AG08395 (cell line): ENCODE measurements at regions not wholly inside any gene's neighbourhood (a gene's known extent, or its start where the extent isn't known, plus 50 kb on each side); places are given as distances from the start of the nearest gene placed in this dataset.

Experiments used
- DNase-seq: peaks from one replicate; pipeline ENCODE4 v3.0.0; 2012; ENCODE audit warnings: mixed read lengths, low spot score

- DNase-seq, result no peak
These were observed 58.8 kb downstream of the SPRY1 start for GRCh38 chr4:123455360-123455759.

GRCh38 chr4:123462007-123462406 is 65.4 kb downstream of the SPRY1 start:
- DNase-seq, result no peak

GRCh38 chr4:123463869-123464268 is 67.3 kb downstream of the SPRY1 start:
- no peak for DNase-seq

GRCh38 chr4:123465416-123465815 is 68.8 kb downstream of the SPRY1 start:
- DNase-seq, result no peak

GRCh38 chr4:123466080-123466785 is 69.6 kb downstream of the SPRY1 start:
- DNase-seq, result no peak

GRCh38 chr4:123468479-123469031 is 72.0 kb downstream of the SPRY1 start:
- no peak for DNase-seq

- DNase-seq, result no peak
These were observed 72.7 kb downstream of the SPRY1 start for GRCh38 chr4:123469245-123469644.

GRCh38 chr4:123469696-123470095 is 73.1 kb downstream of the SPRY1 start:
- no peak for DNase-seq

GRCh38 chr4:123470640-123471039 is 74.0 kb downstream of the SPRY1 start:
- no peak for DNase-seq

- no peak for DNase-seq
These were observed 75.2 kb downstream of the SPRY1 start for GRCh38 chr4:123471655-123472369.

- DNase-seq, result no peak
These were observed 78.2 kb downstream of the SPRY1 start for GRCh38 chr4:123474817-123475216.

- DNase-seq, result no peak
These were observed 79.5 kb downstream of the SPRY1 start for GRCh38 chr4:123476089-123476488.

- peak; percentile 44 for DNase-seq
These were observed 81.2 kb downstream of the SPRY1 start for GRCh38 chr4:123477711-123478209.

- DNase-seq, result peak; percentile 54
These were observed 82.3 kb downstream of the SPRY1 start for GRCh38 chr4:123478859-123479345.

- DNase-seq, result no peak
These were observed 83.3 kb downstream of the SPRY1 start for GRCh38 chr4:123479944-123480343.

- peak; percentile 64 for DNase-seq
These were observed 84.3 kb downstream of the SPRY1 start for GRCh38 chr4:123480706-123481418.

- DNase-seq, result no peak
These were observed 85.1 kb downstream of the SPRY1 start for GRCh38 chr4:123481717-123482116.

GRCh38 chr4:123484291-123484926 is 87.8 kb downstream of the SPRY1 start:
- no peak for DNase-seq

- DNase-seq, result no peak
These were observed 89.0 kb downstream of the SPRY1 start for GRCh38 chr4:123485601-123486000.

GRCh38 chr4:123488916-123489315 is 92.3 kb downstream of the SPRY1 start:
- DNase-seq, result peak; percentile 49

- DNase-seq, result no peak
These were observed 98.9 kb downstream of the SPRY1 start for GRCh38 chr4:123495530-123495929.

- no peak for DNase-seq
These were observed 99.8 kb downstream of the SPRY1 start for GRCh38 chr4:123496421-123496820.
